Effector memory CD8-positive, alpha-beta T cell (primary cell): ENCODE measurements at regions not wholly inside any gene's neighbourhood (a gene's known extent, or its start where the extent isn't known, plus 50 kb on each side); places are given as distances from the start of the nearest gene placed in this dataset.
"Not testable (repeated sequence)": the region's sequence is repeated elsewhere in the genome, so short reads cannot be mapped to it uniquely, and the experiment has no call there.

Experiments used
- ATAC-seq: fragments of 150-1000 bp; cut with Tn5 transposase; replicated peaks from 2 replicates; pipeline ENCODE4 v1.10.0; 2021; ENCODE audit warnings: mild to moderate bottlenecking, moderate library complexity
- DNase-seq, 3 experiments: peaks; one replicate each; pipeline ENCODE4 v3.0.0; 2021
- H3K27ac Mint-ChIP-seq, 2 donors: one replicate each; pipeline ENCODE4 v1.8.0; 2022; ENCODE audit warnings: mild to moderate bottlenecking in 2 of 2, mixed read lengths in 2 of 2, moderate library complexity in 2 of 2
- H3K27me3 Mint-ChIP-seq, 2 donors: one replicate each; pipeline ENCODE4 v1.8.0; 2022; ENCODE audit warnings: mixed read lengths in 2 of 2
- H3K36me3 Mint-ChIP-seq: one replicate; pipeline ENCODE4 v1.8.0; 2022; ENCODE audit warnings: mild to moderate bottlenecking, moderate library complexity, mixed read lengths; ENCODE audit not compliant: insufficient read depth
- H3K4me1 Mint-ChIP-seq, 2 donors: one replicate each; pipeline ENCODE4 v1.8.0; 2022; ENCODE audit warnings: low read depth in 2 of 2, mixed read lengths in 2 of 2
- H3K4me3 Mint-ChIP-seq, 2 donors: one replicate each; pipeline ENCODE4 v1.8.0; 2022; ENCODE audit warnings: mild to moderate bottlenecking in 2 of 2, mixed read lengths in 2 of 2, moderate library complexity in 2 of 2
- H3K9me3 Mint-ChIP-seq, 2 donors: one replicate each; pipeline ENCODE4 v1.8.0; 2022; ENCODE audit warnings: mixed read lengths in 2 of 2

DNA sequence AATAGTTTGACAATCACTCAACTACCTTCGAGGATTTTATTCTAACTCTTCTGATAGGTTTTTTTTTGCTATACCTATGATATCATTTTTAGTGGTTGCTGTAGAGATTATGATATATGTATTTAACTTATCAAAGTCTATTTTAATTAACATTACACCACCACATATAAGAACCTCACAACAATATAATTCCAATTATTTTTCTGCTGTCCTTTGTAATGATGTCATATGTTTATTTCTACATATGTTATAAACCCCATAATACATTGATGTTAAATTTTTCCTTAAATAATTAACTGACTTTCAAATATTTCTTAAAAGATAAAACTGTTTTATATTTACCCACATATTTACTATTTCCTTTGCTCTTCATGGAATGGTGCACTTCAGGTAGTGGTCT is 103.4 kb upstream of the KITLG start:
- DNase-seq: no peak
- Mint-ChIP-seq H3K27me3 (no peaks in the 10 kb centered on the region), H3K4me3 (no peak overlapping the region), H3K9me3 (peaks cover 0 to 3% of the 10 kb centered on the region in 2 donors), H3K36me3 (no peaks in the 10 kb centered on the region), H3K4me1 (no peaks in the 10 kb centered on the region), H3K27ac (no peak overlapping the region)
- ATAC-seq: no peak

DNA sequence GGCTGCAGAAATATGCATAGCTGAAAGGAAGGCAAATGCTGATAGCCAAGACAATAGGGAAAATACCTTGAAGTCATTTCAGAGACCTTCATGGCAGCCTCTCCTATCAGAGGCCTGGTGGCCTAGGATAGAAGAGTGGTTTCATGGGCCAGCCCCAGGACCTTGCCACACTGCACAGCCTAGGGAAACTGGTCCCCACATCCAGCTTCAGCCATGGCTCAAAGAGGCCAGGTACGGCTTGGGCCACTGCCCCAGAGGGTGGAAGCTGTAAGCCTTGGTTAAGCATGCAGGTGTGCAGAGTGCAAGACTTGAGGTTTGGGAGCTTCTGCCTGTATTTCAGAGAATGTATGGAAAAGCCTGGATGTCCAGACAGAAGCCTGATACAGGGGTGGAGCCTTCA is 101.0 kb upstream of the KITLG start:
- H3K4me1 Mint-ChIP-seq: no peaks in the 10 kb centered on the region
- H3K4me3 Mint-ChIP-seq: no peak overlapping the region
- DNase-seq (no peak), ATAC-seq (no peak)
- H3K27ac Mint-ChIP-seq: no peak overlapping the region
- H3K36me3 Mint-ChIP-seq: no peaks in the 10 kb centered on the region
- H3K9me3 Mint-ChIP-seq: peaks cover 0 to 3% of the 10 kb centered on the region in 2 donors
- no peaks in the 10 kb centered on the region for H3K27me3 Mint-ChIP-seq

DNA sequence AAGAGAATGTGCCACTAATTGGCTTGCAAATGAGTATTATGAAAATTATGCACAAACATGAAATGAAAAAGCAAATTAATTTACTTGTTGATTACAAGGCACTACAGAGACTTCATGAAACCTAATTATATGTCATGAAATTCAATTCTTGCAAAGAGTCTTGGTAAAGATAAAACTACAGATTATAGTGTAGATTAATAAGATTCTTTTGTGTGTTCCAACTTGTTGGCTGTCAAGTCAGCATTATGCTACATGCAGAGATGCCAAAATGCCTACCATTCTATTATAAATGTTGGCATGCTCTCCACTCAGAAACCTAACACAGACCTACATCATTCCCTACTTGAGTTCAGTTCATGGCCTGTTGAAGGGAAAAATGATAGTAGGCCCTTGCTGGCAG is 97.2 kb upstream of the KITLG start:
- Mint-ChIP-seq H3K4me3 (no peak overlapping the region), H3K27me3 (no peaks in the 10 kb centered on the region), H3K36me3 (no peaks in the 10 kb centered on the region), H3K27ac (no peak overlapping the region), H3K9me3 (no peaks in the 10 kb centered on the region), H3K4me1 (no peaks in the 10 kb centered on the region)
- ATAC-seq (no peak), DNase-seq (no peak)

DNA sequence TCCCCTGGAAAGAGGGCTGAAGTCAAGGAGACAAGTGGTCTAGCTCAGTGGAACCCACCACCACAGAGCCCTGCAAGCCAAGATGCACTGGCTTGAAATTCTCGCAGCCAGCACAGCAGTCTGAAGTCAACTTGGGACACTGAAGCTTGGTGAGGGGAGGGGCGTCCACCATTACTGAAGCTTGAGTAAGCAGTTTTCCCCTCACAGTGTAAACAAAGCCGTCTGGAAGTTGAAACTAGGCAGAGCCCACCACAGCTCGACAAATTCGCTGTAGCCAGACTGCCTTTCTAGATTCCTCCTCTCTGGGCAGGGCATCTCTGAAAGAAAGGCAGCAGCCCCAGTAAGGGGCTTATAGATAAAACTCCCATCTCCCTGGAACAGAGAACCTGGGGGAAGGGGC is 87.3 kb upstream of the KITLG start:
- H3K36me3 Mint-ChIP-seq, H3K4me1 Mint-ChIP-seq, H3K4me3 Mint-ChIP-seq, H3K27ac Mint-ChIP-seq, DNase-seq, H3K27me3 Mint-ChIP-seq, ATAC-seq: not testable (repeated sequence)
- peaks cover 0 to 12% of the 10 kb centered on the region in 2 donors for H3K9me3 Mint-ChIP-seq

DNA sequence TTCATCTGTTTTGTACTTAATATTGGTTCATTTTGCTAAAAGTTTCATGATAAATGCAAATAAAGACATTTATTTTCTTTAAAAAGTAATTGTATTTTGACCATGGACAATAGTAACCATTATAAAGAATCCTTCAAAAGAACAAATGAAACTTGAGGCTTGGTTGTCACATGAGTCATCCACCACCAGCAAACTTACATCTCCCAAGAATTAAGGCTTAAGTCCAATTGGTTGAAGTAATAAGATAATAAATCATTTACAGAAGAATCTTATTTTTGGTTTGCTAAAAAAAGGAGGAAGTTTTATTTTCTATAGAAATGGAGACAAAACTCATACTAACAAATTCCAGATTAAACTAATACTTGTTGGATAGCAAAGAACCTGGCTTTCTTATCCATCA is 84.8 kb upstream of the KITLG start:
- Mint-ChIP-seq H3K9me3 (peaks cover 0 to 6% of the 10 kb centered on the region in 2 donors), H3K27me3 (no peaks in the 10 kb centered on the region), H3K4me3 (no peak overlapping the region), H3K36me3 (no peaks in the 10 kb centered on the region), H3K4me1 (no peaks in the 10 kb centered on the region), H3K27ac (no peak overlapping the region)
- DNase-seq (no peak), ATAC-seq (no peak)

DNA sequence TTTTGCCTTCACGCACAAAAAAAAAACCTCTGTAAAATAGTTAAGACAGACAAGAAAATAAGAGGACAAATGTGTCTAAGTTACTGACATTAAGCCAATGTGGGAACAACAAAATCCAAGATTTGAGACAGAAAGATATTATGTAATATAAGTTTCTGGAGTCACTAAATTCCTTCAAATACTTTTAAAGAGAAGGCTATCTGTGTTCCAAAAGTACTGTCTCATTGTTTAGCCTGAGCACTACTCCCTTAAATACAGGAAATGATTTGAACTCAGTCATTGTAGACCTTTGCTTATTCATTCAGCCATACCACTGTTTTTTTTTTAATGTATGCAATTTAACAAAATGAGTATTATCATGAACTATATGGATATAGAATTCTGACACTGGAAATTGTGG is 82.7 kb upstream of the KITLG start:
- H3K36me3 Mint-ChIP-seq: no peaks in the 10 kb centered on the region
- DNase-seq (no peak), ATAC-seq (no peak)
- H3K27me3 Mint-ChIP-seq: no peaks in the 10 kb centered on the region
- no peak overlapping the region for H3K27ac Mint-ChIP-seq
- H3K4me3 Mint-ChIP-seq: no peak overlapping the region
- H3K9me3 Mint-ChIP-seq: peaks cover 0 to 4% of the 10 kb centered on the region in 2 donors
- H3K4me1 Mint-ChIP-seq: no peaks in the 10 kb centered on the region

DNA sequence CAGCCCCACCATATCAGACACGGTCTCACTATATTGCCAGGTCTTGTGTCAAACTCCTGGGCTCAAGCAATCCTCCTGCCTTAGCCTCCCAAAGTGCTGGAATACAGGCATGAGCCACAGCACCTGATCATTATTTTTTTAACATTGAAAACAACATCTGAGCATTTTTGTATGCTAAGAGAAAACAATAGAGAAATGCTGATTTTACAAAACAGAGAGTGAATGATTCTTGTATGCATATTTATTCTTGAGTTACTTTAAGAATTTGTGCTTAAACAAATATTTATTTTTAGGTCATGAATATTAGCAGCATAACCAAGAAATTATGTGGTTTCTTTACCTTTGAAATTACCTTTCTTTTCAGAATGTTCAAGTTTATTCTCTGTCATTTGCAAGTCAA is 81.8 kb upstream of the KITLG start:
- DNase-seq (no peak), ATAC-seq (no peak)
- Mint-ChIP-seq H3K27me3 (no peaks in the 10 kb centered on the region), H3K4me1 (no peaks in the 10 kb centered on the region), H3K9me3 (peaks cover 0 to 4% of the 10 kb centered on the region in 2 donors), H3K36me3 (no peaks in the 10 kb centered on the region), H3K27ac (no peak overlapping the region), H3K4me3 (no peak overlapping the region)

DNA sequence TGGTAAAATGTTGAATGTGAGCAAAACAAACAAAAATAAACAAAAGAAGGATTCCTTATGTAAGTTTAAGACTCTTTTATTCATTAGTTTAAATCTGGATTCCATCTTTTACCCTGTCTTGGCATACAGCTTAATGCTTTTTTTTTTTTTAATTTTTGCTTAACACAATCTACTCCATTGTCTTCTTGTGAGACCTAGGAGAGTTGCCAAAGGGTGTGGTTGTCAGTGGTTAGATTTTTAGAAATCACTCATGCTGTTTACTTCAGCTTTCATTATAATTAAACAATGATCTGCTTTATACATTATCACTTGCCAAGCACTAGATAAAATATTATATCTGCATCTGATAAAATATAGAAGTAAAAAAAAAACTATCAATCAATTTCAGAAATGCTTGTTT is 77.7 kb upstream of the KITLG start:
- DNase-seq (no peak), ATAC-seq (no peak)
- no peak overlapping the region for H3K27ac Mint-ChIP-seq
- no peaks in the 10 kb centered on the region for H3K36me3 Mint-ChIP-seq
- H3K27me3 Mint-ChIP-seq: no peaks in the 10 kb centered on the region
- H3K4me1 Mint-ChIP-seq: no peaks in the 10 kb centered on the region
- no peaks in the 10 kb centered on the region for H3K9me3 Mint-ChIP-seq
- H3K4me3 Mint-ChIP-seq: no peak overlapping the region

DNA sequence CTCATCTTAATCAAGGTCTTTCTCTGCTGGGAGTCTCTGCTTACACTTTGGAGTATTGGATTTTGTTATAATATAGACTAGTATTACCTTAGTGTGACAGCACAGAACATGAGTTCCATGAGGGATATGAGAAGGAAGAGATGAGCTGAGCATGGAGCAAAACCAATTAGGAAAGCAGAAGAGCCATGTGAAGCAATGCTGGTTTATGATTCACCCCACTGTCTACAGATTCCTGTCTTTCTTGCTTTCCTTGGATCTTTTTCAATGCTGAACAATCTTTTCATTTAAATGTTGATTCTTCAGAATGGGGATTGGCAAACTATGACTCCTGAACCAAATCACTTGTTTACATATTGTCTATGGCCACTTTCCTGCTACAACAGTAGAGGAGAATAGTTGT is 70.4 kb upstream of the KITLG start:
- Mint-ChIP-seq H3K4me1 (no peaks in the 10 kb centered on the region), H3K36me3 (no peaks in the 10 kb centered on the region), H3K4me3 (no peak overlapping the region), H3K27me3 (no peaks in the 10 kb centered on the region), H3K27ac (no peak overlapping the region), H3K9me3 (peaks cover 0 to 2% of the 10 kb centered on the region in 2 donors)
- DNase-seq (no peak), ATAC-seq (no peak)

DNA sequence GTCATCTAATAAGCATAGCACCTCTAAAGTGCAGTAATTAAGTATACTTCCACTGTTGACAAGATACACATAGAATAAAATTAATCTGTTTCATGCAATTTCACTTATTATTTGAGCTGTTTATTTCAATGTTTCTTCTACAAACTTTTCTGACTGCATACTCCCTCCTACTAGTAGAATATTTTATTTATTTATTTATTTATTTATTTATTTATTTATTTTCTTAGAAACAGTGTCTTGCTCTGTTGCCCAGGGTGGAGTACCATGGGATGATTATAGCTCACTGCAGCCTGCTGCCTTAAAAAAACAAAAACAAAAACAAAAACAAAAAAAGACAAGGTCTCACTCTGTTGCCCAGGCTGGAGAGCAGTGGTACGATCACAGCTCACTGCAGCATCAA is 68.4 kb upstream of the KITLG start:
- Mint-ChIP-seq H3K36me3 (no peaks in the 10 kb centered on the region), H3K4me1 (no peaks in the 10 kb centered on the region), H3K4me3 (no peak overlapping the region), H3K9me3 (peaks cover 2 to 8% of the 10 kb centered on the region in 2 donors), H3K27ac (no peak overlapping the region), H3K27me3 (no peaks in the 10 kb centered on the region)
- ATAC-seq (no peak), DNase-seq (no peak)

DNA sequence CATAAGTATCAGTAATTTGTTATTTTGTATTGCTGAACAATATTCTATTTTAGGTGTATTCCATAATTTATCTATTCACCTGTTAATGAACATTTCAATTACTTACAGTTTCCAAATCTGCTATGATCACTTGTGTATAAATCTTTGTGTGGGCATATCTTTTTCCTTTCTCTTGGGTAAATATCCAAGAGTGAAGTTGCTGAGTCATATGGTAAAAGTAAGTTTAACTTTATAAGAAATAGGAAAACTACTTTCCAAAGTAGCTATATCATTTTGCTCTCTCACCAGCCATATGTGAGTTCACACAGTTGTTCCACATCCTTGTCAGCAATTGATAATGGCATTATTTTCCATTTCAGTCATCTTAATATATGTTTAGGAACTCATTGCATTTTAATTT is 66.6 kb upstream of the KITLG start:
- no peak for DNase-seq
- H3K9me3 Mint-ChIP-seq: peaks cover 0 to 8% of the 10 kb centered on the region in 2 donors
- no peaks in the 10 kb centered on the region for H3K4me1 Mint-ChIP-seq

DNA sequence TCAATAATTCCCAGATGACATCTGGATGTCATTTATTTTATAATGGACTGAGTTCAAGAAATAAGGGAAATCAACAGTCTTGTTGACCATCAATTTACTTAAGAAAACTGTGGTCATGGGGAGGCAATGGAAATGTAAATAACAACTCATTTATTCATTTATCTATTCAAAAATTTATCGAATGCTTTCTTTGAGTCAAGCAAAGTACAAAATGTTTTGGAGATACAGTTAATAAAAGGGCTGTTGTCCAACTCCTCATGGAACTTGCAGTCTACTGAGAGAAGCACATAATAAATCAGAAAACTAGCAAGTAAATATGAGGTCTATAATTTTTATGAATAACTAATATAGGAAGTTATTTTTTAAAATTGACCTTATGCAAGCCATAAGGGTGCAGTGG is 65.5 kb upstream of the KITLG start:
- H3K27ac Mint-ChIP-seq: no peak overlapping the region
- no peak for ATAC-seq

More for the DNA sequence above, 66.6 kb upstream of the KITLG start:
- H3K27me3 Mint-ChIP-seq: no peaks in the 10 kb centered on the region
- no peak for ATAC-seq
- H3K27ac Mint-ChIP-seq: no peak overlapping the region
- no peaks in the 10 kb centered on the region for H3K36me3 Mint-ChIP-seq
- no peak overlapping the region for H3K4me3 Mint-ChIP-seq

DNA sequence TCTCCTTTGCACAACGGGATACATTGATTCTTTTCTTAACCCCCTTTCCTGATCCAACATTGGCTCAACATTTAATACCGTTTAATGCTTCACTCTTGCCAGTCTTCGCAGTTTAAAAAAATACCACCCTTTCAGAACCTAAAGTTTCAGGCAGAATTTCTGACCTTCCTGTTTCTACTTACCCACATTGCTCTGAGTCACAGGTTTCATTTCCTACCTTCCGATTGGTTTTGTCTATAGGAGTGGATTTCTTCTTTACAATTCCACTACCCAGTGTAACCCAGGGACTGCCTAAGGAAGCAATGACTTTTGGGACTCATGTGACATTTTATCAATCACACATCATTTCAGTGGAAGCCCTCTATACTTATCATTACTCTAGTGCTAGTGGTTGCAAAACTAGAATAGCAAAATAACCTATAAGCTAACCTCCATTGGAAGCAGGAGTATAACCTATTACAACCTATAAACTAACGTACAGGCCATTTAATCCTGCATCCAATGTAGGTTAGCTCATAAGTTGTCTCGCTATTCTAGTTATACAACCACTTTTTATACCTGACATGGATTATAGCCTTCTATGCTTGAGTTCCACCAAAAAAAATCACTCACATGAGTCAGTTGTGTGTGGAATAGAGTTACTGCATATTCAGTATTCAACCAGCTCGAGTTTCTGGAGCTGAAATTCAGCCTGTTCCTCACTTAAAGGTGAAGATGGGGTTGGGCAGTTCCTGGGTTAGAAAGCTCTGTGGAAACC is 64.9 kb upstream of the KITLG start:
- no peaks in the 10 kb centered on the region for H3K36me3 Mint-ChIP-seq
- H3K4me3 Mint-ChIP-seq: no peak overlapping the region
- no peaks in the 10 kb centered on the region for H3K27me3 Mint-ChIP-seq
- no peak overlapping the region for H3K27ac Mint-ChIP-seq
- H3K9me3 Mint-ChIP-seq: peaks cover 0 to 8% of the 10 kb centered on the region in 2 donors
- DNase-seq (no peak), ATAC-seq (no peak)
- H3K4me1 Mint-ChIP-seq: no peaks in the 10 kb centered on the region

More for the DNA sequence above, 65.5 kb upstream of the KITLG start:
- Mint-ChIP-seq H3K36me3 (no peaks in the 10 kb centered on the region), H3K27me3 (no peaks in the 10 kb centered on the region), H3K4me3 (no peak overlapping the region), H3K4me1 (no peaks in the 10 kb centered on the region), H3K9me3 (peaks cover 0 to 8% of the 10 kb centered on the region in 2 donors)
- DNase-seq: no peak

DNA sequence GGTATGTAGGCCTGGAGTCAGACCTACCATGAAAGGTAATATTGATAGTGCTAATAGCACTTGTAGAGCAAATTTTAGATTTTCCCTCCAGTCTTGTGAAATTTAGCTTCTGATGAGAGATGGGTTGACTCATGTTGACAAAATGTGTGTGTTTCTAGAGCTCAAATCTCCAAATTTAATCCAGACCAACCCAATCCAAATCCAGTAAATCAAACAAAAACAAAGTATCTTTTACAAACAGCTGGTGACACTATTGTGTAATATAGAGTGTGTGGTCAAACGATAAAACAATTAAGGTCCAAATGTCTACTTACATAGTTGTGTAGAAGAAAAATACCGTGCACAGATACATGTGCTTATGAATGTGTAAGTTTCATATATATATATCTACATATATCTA is 63.4 kb upstream of the KITLG start:
- H3K4me3 Mint-ChIP-seq: no peak overlapping the region
- no peaks in the 10 kb centered on the region for H3K4me1 Mint-ChIP-seq
- no peaks in the 10 kb centered on the region for H3K27me3 Mint-ChIP-seq
- peaks cover 0 to 8% of the 10 kb centered on the region in 2 donors for H3K9me3 Mint-ChIP-seq
- no peaks in the 10 kb centered on the region for H3K36me3 Mint-ChIP-seq
- no peak for DNase-seq
- no peak overlapping the region for H3K27ac Mint-ChIP-seq
- ATAC-seq: no peak
